ENCODE measurements at regions not wholly inside any gene's neighbourhood (a gene's known extent, or its start where the extent isn't known, plus 50 kb on each side); places are given as distances from the start of the nearest gene placed in this dataset.
"Not testable (repeated sequence)": the region's sequence is repeated elsewhere in the genome, so short reads cannot be mapped to it uniquely, and the experiment has no call there.

GRCh38 chr20:59466107-59466815 lies 138.1 kb upstream of the PHACTR3 start:
- no peak for DNase-seq

GRCh38 chr20:59468831-59469230 lies 135.5 kb upstream of the PHACTR3 start:
- no peak for DNase-seq

- no peak for DNase-seq
Measured at GRCh38 chr20:59469267-59470252, 134.8 kb upstream of the PHACTR3 start.

GRCh38 chr20:59470521-59470920 lies 133.8 kb upstream of the PHACTR3 start:
- no peak for DNase-seq

GRCh38 chr20:59471653-59472421 lies 132.5 kb upstream of the PHACTR3 start:
- no peak for DNase-seq

GRCh38 chr20:59473742-59474141 lies 130.6 kb upstream of the PHACTR3 start:
- no peak for DNase-seq

GRCh38 chr20:59481067-59481466 lies 123.3 kb upstream of the PHACTR3 start:
- DNase-seq: no peak

GRCh38 chr20:59481477-59482018 lies 122.8 kb upstream of the PHACTR3 start:
- no peak for DNase-seq

- DNase-seq: no peak
Measured at GRCh38 chr20:59482351-59483187, 121.8 kb upstream of the PHACTR3 start.

- no peak for DNase-seq
Measured at GRCh38 chr20:59483481-59483880, 120.9 kb upstream of the PHACTR3 start.

GRCh38 chr20:59484228-59484627 lies 120.1 kb upstream of the PHACTR3 start:
- no peak for DNase-seq

GRCh38 chr20:59485576-59486454 lies 118.5 kb upstream of the PHACTR3 start:
- no peak for DNase-seq

GRCh38 chr20:59488459-59488858 lies 115.9 kb upstream of the PHACTR3 start:
- DNase-seq: not testable (repeated sequence)

GRCh38 chr20:59490196-59491004 lies 113.9 kb upstream of the PHACTR3 start:
- DNase-seq: not testable (repeated sequence)

- DNase-seq: no peak
Measured at GRCh38 chr20:59491884-59492283, 112.5 kb upstream of the PHACTR3 start.

GRCh38 chr20:59493926-59494325 lies 110.4 kb upstream of the PHACTR3 start:
- DNase-seq: no peak

GRCh38 chr20:59495166-59495565 lies 109.2 kb upstream of the PHACTR3 start:
- no peak for DNase-seq

GRCh38 chr20:59495894-59496510 lies 108.3 kb upstream of the PHACTR3 start:
- DNase-seq: peak; percentile 91

- no peak for DNase-seq
Measured at GRCh38 chr20:59498291-59498690, 106.0 kb upstream of the PHACTR3 start.

All from NCI-H2171 treated with DMSO at 0.1 percent for 48 hours (cell line).